ENCODE measurements at regions not wholly inside any gene's neighbourhood (a gene's known extent, or its start where the extent isn't known, plus 50 kb on each side); places are given as distances from the start of the nearest gene placed in this dataset.

- TF ChIP-seq MYC (IDR thresholded peaks at IDR 0.05; ENCODE audit: low read depth, low read length) (no peak), CTCF (IDR thresholded peaks at IDR 0.05; ENCODE audit: low read depth, low read length) (no peak), POLR2A (IDR thresholded peaks at IDR 0.05; ENCODE audit: extremely low read depth, insufficient read length) (no peak)
- TF ChIP-seq, protein P1, sequence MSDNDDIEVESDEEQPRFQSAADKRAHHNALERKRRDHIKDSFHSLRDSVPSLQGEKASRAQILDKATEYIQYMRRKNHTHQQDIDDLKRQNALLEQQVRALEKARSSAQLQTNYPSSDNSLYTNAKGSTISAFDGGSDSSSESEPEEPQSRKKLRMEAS (IDR thresholded peaks at IDR 0.05; ENCODE audit: low read depth, low read length), result no peak
- DNase-seq (ENCODE audit: low read depth), result no peak
- H3K4me3 ChIP-seq (ENCODE audit: low read depth, low read length), result no peak overlapping the region
Measured at GRCh38 chr13:106343836-106344235, 191.6 kb downstream of the EFNB2 start.

DNA sequence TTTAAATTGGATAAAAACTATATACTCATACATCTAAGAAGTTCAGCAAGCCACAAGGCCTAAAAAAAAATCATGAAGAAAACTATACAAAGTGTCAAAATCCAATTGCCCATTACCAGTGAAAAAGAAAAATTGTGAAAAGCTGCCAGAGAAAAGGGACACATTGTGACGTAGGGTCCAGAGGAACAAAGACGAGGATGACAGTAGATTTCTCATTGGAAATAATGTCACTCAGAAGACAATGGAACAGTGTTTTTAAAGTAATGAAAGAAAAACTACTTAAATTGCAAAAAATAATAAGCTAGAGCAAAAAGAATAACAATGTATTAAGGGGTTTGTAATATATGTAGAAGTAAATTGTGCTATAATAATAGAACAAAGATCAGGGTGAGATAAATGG lies 195.2 kb downstream of the EFNB2 start:
- no peak overlapping the region for H3K4me3 ChIP-seq (ENCODE audit: low read depth, low read length)
- no peak for DNase-seq (ENCODE audit: low read depth)
- no peak for TF ChIP-seq POLR2A (IDR thresholded peaks at IDR 0.05; ENCODE audit: extremely low read depth, insufficient read length)
- TF ChIP-seq, protein P1 (IDR thresholded peaks at IDR 0.05; ENCODE audit: low read depth, low read length), result no peak
- TF ChIP-seq MYC (IDR thresholded peaks at IDR 0.05; ENCODE audit: low read depth, low read length), result no peak
- TF ChIP-seq CTCF (IDR thresholded peaks at IDR 0.05; ENCODE audit: low read depth, low read length), result no peak

DNA sequence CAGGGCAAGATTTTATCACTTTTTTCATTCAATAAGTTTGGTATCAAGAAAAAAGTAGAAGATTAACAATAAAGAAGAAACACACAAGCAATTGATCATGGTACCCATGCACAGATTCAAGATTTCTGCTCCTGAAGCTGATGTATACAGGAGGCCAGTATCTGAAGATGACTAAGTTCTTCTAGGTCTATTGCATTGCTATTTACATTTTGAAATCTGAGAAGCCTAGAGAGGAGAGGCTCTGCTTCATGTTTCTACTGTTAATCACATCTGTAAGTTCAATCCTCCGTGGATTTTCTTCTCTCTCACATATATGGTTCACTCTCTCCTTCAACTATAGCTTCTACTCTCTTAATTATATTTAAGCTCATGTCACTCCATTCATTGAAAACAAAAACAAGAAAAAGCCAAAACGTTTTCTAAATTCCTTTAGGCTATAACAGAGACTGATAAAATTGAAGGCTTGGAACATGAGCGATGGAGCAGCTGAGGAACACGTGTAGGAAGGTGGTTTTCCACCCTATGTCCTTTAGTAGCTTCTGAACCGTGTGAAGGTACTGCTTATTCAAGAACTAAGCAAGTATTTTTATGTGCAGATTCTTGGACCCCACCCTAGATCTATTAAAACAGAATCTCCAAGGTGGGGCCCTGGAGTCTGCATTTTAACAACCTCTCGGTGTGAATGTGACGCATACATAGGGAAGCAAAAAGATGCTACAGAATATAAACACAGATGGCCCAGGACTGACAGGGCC lies 198.2 kb downstream of the EFNB2 start:
- TF ChIP-seq POLR2A (IDR thresholded peaks at IDR 0.05; ENCODE audit: extremely low read depth, insufficient read length), result no peak
- TF ChIP-seq, protein P1 (IDR thresholded peaks at IDR 0.05; ENCODE audit: low read depth, low read length), result no peak
- no peak for TF ChIP-seq MYC (IDR thresholded peaks at IDR 0.05; ENCODE audit: low read depth, low read length)
- no peak for TF ChIP-seq CTCF (IDR thresholded peaks at IDR 0.05; ENCODE audit: low read depth, low read length)
- no peak overlapping the region for H3K4me3 ChIP-seq (ENCODE audit: low read depth, low read length)
- DNase-seq (ENCODE audit: low read depth), result no peak

GRCh38 chr13:106336668-106337067 lies 198.8 kb downstream of the EFNB2 start:
- no peak overlapping the region for H3K4me3 ChIP-seq (ENCODE audit: low read depth, low read length)
- DNase-seq (ENCODE audit: low read depth), result no peak
- TF ChIP-seq, protein P1 (IDR thresholded peaks at IDR 0.05; ENCODE audit: low read depth, low read length), result no peak
- TF ChIP-seq CTCF (IDR thresholded peaks at IDR 0.05; ENCODE audit: low read depth, low read length) (no peak), MYC (IDR thresholded peaks at IDR 0.05; ENCODE audit: low read depth, low read length) (no peak), POLR2A (IDR thresholded peaks at IDR 0.05; ENCODE audit: extremely low read depth, insufficient read length) (no peak)

DNA sequence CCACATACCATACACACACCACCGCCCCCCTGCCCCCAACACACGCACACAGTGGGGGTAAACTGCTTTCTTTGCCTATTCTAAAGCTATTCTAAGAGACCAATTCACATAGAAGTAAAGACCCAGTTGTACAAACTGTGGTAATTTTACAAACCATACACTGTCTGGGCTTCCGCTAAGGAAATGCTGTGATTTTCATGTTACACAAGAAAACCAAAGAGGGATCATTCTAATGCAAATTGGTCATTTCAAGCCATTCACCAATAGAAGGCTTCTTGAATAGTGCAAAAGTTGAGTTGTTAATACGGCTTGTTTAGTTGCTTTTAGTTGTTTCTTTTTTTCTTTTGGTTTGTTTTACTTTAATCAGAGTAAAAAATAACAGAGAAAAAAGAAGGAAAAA lies 202.8 kb downstream of the EFNB2 start:
- TF ChIP-seq POLR2A (IDR thresholded peaks at IDR 0.05; ENCODE audit: extremely low read depth, insufficient read length), result no peak
- no peak for TF ChIP-seq MYC (IDR thresholded peaks at IDR 0.05; ENCODE audit: low read depth, low read length)
- TF ChIP-seq, protein P1 (IDR thresholded peaks at IDR 0.05; ENCODE audit: low read depth, low read length), result no peak
- no peak for TF ChIP-seq CTCF (IDR thresholded peaks at IDR 0.05; ENCODE audit: low read depth, low read length)
- no peak for DNase-seq (ENCODE audit: low read depth)
- no peak overlapping the region for H3K4me3 ChIP-seq (ENCODE audit: low read depth, low read length)

All from NB4 (cell line).